GM19328 (cell line): ENCODE measurements at regions not wholly inside any gene's neighbourhood (a gene's known extent, or its start where the extent isn't known, plus 50 kb on each side); places are given as distances from the start of the nearest gene placed in this dataset.

Source experiments
- ATAC-seq: cut with Tn5 transposase; IDR thresholded peaks from one replicate; pipeline ENCODE4 v1.9.1; 2021; ENCODE audit warnings: mild to moderate bottlenecking, moderate library complexity; ENCODE audit not compliant: unreplicated experiment

- no peak for ATAC-seq
Observed at GRCh38 chr3:175902226-175902625, 1043.1 kb downstream of the NAALADL2 start.

DNA sequence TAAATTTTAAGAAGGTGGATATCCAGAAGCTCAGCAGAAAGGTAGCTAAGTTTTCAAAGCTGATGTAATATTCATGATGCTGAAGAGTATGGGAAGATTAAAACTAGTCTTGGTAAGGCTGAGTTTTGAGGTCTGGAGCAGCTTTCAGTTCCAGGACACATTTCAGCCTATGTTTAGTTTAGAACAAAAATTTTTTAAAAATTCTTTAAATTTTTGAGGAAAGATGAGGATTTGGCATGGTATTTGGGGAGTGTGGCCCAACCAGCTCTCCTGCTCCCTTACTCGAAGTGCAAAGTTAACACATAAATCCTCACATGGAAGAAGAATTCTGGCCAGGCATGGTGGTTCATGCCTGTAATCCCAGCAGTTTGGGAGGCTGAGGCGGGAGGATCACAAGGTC lies 1039.1 kb downstream of the NAALADL2 start:
- no peak for ATAC-seq

DNA sequence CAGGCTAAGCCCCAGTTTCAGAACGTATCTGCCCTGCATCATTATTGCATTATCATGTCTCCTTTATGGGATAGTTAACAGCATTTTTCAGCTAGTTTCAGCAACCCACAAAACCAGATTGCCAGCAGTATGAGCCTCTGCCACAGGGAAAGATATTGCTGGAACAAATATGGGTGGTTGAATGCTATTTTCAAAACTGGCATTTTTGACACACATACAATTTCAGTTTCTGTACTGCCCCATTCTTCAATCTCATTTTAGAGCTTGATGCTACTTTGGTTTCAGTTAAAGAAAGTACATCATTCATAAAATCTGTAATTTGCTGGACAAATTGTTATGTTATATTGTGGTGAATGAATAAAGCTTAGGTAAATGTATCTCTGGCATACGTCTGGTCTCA lies 1037.5 kb downstream of the NAALADL2 start:
- ATAC-seq = no peak

DNA sequence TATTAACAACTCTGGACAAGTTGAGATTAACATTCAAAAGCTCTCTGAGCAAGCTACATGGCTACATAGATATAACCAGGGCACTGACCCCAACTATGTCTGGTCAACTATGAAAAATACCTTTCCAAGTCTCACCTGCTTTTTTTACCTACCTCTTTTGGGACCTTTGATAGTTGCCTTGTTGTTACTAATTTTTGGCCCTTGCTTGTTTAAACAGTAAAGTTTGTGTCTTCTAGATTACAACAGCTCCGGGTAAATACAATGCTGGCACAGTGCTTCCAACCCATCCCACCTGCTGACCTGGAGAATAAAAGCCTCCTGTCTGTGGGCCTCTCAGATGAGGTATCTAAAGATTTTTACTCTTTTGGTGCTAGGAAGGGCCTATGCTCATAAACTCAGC lies 1036.6 kb downstream of the NAALADL2 start:
- ATAC-seq = no peak

GRCh38 chr3:175893566-175893965 lies 1034.4 kb downstream of the NAALADL2 start:
- ATAC-seq = no peak

DNA sequence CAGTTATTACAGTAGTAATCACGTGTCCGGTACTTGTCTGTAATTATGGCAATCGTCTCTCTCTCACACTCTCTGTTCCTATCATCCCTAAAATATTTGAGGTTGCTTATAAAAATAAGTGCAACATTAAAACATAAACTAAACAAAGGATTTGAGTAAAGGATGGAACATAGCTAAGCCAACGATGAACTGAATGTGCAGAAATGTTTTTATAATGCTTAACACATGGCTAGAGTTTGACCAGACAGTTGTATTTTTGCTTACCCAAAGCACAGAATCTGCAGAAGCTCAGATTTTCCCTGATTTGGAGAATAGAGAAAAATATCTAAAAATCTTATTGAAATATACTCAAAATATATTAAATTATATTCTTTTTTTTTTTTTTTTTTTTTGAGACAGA lies 1030.9 kb downstream of the NAALADL2 start:
- no peak for ATAC-seq

DNA sequence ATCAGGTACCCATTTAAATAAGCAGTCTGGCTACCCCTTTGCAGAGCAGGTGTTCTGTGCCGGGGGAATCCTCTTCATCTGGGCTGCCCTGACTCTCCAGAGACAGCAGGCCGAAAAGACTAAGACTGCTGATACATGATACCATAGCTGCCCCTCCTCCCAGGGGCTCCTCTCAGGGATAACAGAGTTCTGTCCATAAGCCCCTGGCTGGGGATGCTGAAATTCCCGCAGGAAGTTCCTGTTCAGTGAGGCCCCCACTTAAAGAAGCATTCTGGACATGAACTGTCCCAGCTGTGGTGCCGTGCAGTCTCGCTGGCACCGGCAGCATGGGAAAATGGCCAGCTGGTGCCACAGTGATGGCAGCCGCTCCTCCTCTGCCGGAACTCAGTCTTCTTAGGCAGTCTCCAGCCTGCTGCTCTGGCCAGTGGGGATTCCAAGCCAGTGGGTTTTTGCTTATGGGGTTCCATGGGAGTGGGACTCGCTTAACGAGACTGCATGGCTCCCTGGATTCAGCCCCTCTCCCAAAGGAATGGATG lies 1026.2 kb downstream of the NAALADL2 start:
- ATAC-seq = no peak

DNA sequence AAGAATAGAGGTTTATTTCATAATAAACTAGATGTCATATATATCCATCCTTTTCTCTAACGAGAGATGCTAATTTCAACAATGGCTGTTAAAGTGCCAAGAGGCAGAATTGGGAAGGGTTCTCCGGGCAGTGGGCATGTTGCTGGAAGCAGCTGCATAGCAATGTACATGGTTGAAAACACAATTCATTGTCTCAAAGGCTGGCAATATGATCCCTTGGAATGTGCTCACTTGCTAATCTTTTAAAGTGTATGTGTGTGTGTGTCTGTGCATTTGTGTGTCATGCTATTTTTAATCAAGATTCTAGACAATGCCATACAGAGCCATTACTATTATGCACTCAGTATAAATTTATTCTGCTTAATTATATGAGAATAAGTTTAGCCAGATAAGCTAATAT lies 1020.3 kb downstream of the NAALADL2 start:
- ATAC-seq = no peak

DNA sequence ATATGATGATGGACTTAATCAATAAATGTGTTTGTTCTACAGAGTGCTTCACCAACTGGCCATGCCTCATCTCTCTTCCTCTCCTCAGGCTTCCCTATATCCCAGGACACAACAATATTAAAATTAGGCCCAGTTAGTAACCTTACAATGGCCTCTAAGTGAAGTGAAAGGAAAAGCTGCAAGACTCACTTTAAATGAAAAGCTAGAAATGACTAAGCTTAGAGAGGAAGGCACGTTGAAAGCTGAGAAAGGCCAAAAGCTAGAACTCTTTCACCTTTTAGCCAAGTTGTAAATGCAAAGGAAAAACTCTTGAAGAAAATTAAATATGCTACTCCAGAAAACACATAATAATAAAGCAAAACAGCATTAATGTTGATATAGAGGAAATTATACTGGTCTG lies 1010.3 kb downstream of the NAALADL2 start:
- no peak for ATAC-seq

DNA sequence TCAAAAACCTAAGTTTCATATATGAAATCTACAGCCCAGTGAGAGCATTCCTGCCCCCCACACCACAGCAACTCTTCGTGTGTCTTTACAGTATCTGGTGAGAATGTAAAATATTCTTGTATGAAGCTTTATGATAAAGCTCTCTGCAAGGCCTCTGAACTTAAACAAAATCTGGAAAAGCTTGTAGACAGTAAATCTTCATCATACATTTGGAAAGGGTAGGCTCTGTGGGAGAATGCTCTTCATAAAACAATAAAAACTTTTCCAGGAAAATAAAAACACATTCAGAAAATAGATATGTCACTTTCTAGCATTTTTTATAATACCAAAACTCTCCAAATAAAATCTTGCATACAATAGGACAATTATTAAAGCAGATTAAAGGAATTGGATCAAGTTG lies 1009.5 kb downstream of the NAALADL2 start:
- no peak for ATAC-seq

- ATAC-seq = no peak
Observed at GRCh38 chr3:175865724-175866123, 1006.6 kb downstream of the NAALADL2 start.

- ATAC-seq = no peak
Observed at GRCh38 chr3:175861916-175862315, 1002.8 kb downstream of the NAALADL2 start.
